Activated B cell treated with CpG ODN at 0.5 μM for 24 hours (primary cell): ENCODE measurements at regions not wholly inside any gene's neighbourhood (a gene's known extent, or its start where the extent isn't known, plus 50 kb on each side); places are given as distances from the start of the nearest gene placed in this dataset.

ENCODE experiments used
- ATAC-seq: fragments of 200-7000 bp; cut with Tn5 transposase; one replicate; pipeline ENCODE4 v1.10.0; 2021; ENCODE audit warnings: low read depth, mild to moderate bottlenecking, moderate library complexity
- CTCF ChIA-PET: fragments of 350-600 bp; sonication (Branson Sonifier 250); formaldehyde crosslinking; loops from one replicate; lab custom pipeline; 2021; ENCODE audit warnings: antibody characterized with exemption; lab: Charles Lee
- POLR2A ChIA-PET: fragments of 350-600 bp; sonication (Branson Sonifier 250); formaldehyde crosslinking; loops from one replicate; lab custom pipeline; 2021; ENCODE audit warnings: antibody characterized with exemption; lab: Charles Lee
- DNase-seq: peaks from one replicate; pipeline ENCODE4 v3.0.0; 2022
- H3K27ac Mint-ChIP-seq: one replicate; pipeline ENCODE4 v1.8.0; 2020; ENCODE audit warnings: mixed read lengths
- H3K27me3 Mint-ChIP-seq: one replicate; pipeline ENCODE4 v1.8.0; 2021; ENCODE audit warnings: mixed read lengths
- H3K36me3 Mint-ChIP-seq: one replicate; pipeline ENCODE4 v1.8.0; 2021; ENCODE audit warnings: low read depth, mixed read lengths
- H3K4me1 Mint-ChIP-seq: one replicate; pipeline ENCODE4 v1.8.0; 2021; ENCODE audit warnings: mixed read lengths
- H3K4me3 Mint-ChIP-seq: one replicate; pipeline ENCODE4 v1.8.0; 2020; ENCODE audit warnings: mild to moderate bottlenecking, mixed read lengths
- H3K9me3 Mint-ChIP-seq: one replicate; pipeline ENCODE4 v1.8.0; 2020; ENCODE audit warnings: mixed read lengths
- CTCF ChIP-seq: fragments of 200-600 bp; IDR thresholded peaks from one replicate; pipeline ENCODE4 v1.8.0; 2022; ENCODE audit warnings: antibody characterized with exemption, mild to moderate bottlenecking
- intact Hi-C: fragments of 100-400 bp; cut with micrococcal nuclease; formaldehyde crosslinking; loops from one replicate; pipeline ENCODE4 v1.15.1; 2024

GRCh38 chr13:56201834-56202233, 938.9 kb upstream of the PRR20A start:
- ChIA-PET CTCF (no interaction called here), POLR2A (no interaction called here)
- intact Hi-C loops: no loop called here
- Mint-ChIP-seq H3K9me3 (peaks cover 14% of the 10 kb centered on the region), H3K27me3 (no peaks in the 10 kb centered on the region), H3K4me1 (no peaks in the 10 kb centered on the region), H3K27ac (no peak overlapping the region), H3K4me3 (no peak overlapping the region), H3K36me3 (no peaks in the 10 kb centered on the region)
- no peak for TF ChIP-seq CTCF
- DNase-seq: no peak
- ATAC-seq: no peak

GRCh38 chr13:56216221-56216620, 924.5 kb upstream of the PRR20A start:
- intact Hi-C loops: no loop called here
- ATAC-seq (no peak), DNase-seq (no peak)
- H3K36me3 Mint-ChIP-seq: no peaks in the 10 kb centered on the region
- peaks cover 12% of the 10 kb centered on the region for H3K9me3 Mint-ChIP-seq
- no peak overlapping the region for H3K27ac Mint-ChIP-seq
- POLR2A ChIA-PET: no interaction called here
- TF ChIP-seq CTCF: no peak
- CTCF ChIA-PET: no interaction called here
- H3K27me3 Mint-ChIP-seq: no peaks in the 10 kb centered on the region
- no peaks in the 10 kb centered on the region for H3K4me1 Mint-ChIP-seq
- H3K4me3 Mint-ChIP-seq: no peak overlapping the region

- ChIA-PET CTCF (no interaction called here), POLR2A (no interaction called here)
- Mint-ChIP-seq H3K4me3 (no peak overlapping the region), H3K27ac (no peak overlapping the region), H3K4me1 (no peaks in the 10 kb centered on the region), H3K27me3 (no peaks in the 10 kb centered on the region), H3K36me3 (no peaks in the 10 kb centered on the region), H3K9me3 (peaks cover 18% of the 10 kb centered on the region)
- TF ChIP-seq CTCF: no peak
- no peak for DNase-seq
- no peak for ATAC-seq
- intact Hi-C loops: no loop called here
Measured at GRCh38 chr13:56247692-56248091, 893.0 kb upstream of the PRR20A start.

GRCh38 chr13:56271686-56272085, 869.0 kb upstream of the PRR20A start:
- H3K27me3 Mint-ChIP-seq: no peaks in the 10 kb centered on the region
- no peak overlapping the region for H3K4me3 Mint-ChIP-seq
- ChIA-PET POLR2A (no interaction called here), CTCF (no interaction called here)
- TF ChIP-seq CTCF: no peak
- no peaks in the 10 kb centered on the region for H3K4me1 Mint-ChIP-seq
- peaks cover 13% of the 10 kb centered on the region for H3K9me3 Mint-ChIP-seq
- no peak for ATAC-seq
- intact Hi-C loops: no loop called here
- H3K36me3 Mint-ChIP-seq: no peaks in the 10 kb centered on the region
- DNase-seq: no peak
- H3K27ac Mint-ChIP-seq: no peak overlapping the region

GRCh38 chr13:56283262-56283828, 857.4 kb upstream of the PRR20A start:
- no peaks in the 10 kb centered on the region for H3K27me3 Mint-ChIP-seq
- POLR2A ChIA-PET: no interaction called here
- H3K27ac Mint-ChIP-seq: no peak overlapping the region
- TF ChIP-seq CTCF: no peak
- ATAC-seq (no peak), DNase-seq (no peak)
- intact Hi-C loops: no loop called here
- CTCF ChIA-PET: no interaction called here
- peaks cover 31% of the 10 kb centered on the region for H3K9me3 Mint-ChIP-seq
- no peak overlapping the region for H3K4me3 Mint-ChIP-seq
- H3K4me1 Mint-ChIP-seq: no peaks in the 10 kb centered on the region
- no peaks in the 10 kb centered on the region for H3K36me3 Mint-ChIP-seq
